Liver (tissue), 8 donors: ENCODE measurements at regions not wholly inside any gene's neighbourhood (a gene's known extent, or its start where the extent isn't known, plus 50 kb on each side); places are given as distances from the start of the nearest gene placed in this dataset.

ENCODE experiments used
- DNase-seq: peaks from one replicate; pipeline ENCODE4 v3.0.0-alpha.2; 2017; ENCODE audit warnings: low spot score
- H3K27ac ChIP-seq, 2 donors: one replicate each; pipeline ENCODE4 v1.7.0; 2013; ENCODE audit warnings: inconsistent platforms in 2 of 2, low read length in 2 of 2, control low read depth in 1 of 2, low read depth in 1 of 2, mild to moderate bottlenecking in 1 of 2
- H3K27me3 ChIP-seq, 4 donors: one replicate each; pipeline versions ENCODE4 v1.6.1 to v1.7.0; 2013; ENCODE audit warnings: low read length in 3 of 4, inconsistent platforms in 1 of 4, mild to moderate bottlenecking in 1 of 4, moderate library complexity in 1 of 4; ENCODE audit not compliant: control insufficient read depth in 4 of 4, insufficient read depth in 4 of 4
- H3K36me3 ChIP-seq, 4 donors: one replicate each; pipeline versions ENCODE4 v1.6.1 to v1.7.0; 2013; ENCODE audit warnings: low read length in 3 of 4, mild to moderate bottlenecking in 3 of 4, low read depth in 1 of 4, moderate library complexity in 1 of 4; ENCODE audit not compliant: control insufficient read depth in 4 of 4, insufficient read depth in 3 of 4
- H3K4me1 ChIP-seq, 4 donors: one replicate each; pipeline versions ENCODE4 v1.6.1 to v1.7.0; 2013; ENCODE audit warnings: low read length in 3 of 4, mild to moderate bottlenecking in 3 of 4, moderate library complexity in 1 of 4; ENCODE audit not compliant: control insufficient read depth in 4 of 4, insufficient read depth in 4 of 4
- H3K4me3 ChIP-seq, 3 donors: one replicate each; pipeline versions ENCODE4 v1.6.1 to v1.7.0; 2013; ENCODE audit warnings: low read length in 3 of 3, control low read depth in 1 of 3, low read depth in 1 of 3, mild to moderate bottlenecking in 1 of 3
- H3K9ac ChIP-seq, 2 donors: one replicate each; pipeline ENCODE4 v1.7.0; 2013; ENCODE audit warnings: low read length in 2 of 2, mild to moderate bottlenecking in 2 of 2, moderate library complexity in 2 of 2, control low read depth in 1 of 2, low read depth in 1 of 2
- H3K9me3 ChIP-seq, 4 donors: one replicate each; pipeline versions ENCODE4 v1.6.1 to v1.7.0; 2013; ENCODE audit warnings: low read length in 3 of 4; ENCODE audit not compliant: control insufficient read depth in 4 of 4
- ATF3 ChIP-seq: IDR thresholded peaks from 2 replicates; pipeline ENCODE4 v1.6.1; 2016; ENCODE audit warnings: antibody characterized with exemption
- GABPA ChIP-seq, 2 donors: IDR thresholded peaks in 1 of 2; conservative IDR thresholded peaks in 1 of 2; 2 replicates each; pipeline ENCODE4 v1.6.1; 2016; ENCODE audit warnings: antibody characterized with exemption in 2 of 2, mild to moderate bottlenecking in 1 of 2, moderate library complexity in 1 of 2
- HNF4G ChIP-seq: IDR thresholded peaks from 2 replicates; pipeline ENCODE4 v1.6.1; 2016; ENCODE audit warnings: antibody characterized with exemption
- MAX ChIP-seq: IDR thresholded peaks from 2 replicates; pipeline ENCODE4 v1.6.1; 2016; ENCODE audit warnings: antibody characterized with exemption
- NR2F2 ChIP-seq: IDR thresholded peaks from 2 replicates; pipeline ENCODE4 v1.6.1; 2016; ENCODE audit warnings: antibody characterized with exemption
- RAD21 ChIP-seq, 2 donors: IDR thresholded peaks; 2 replicates each; pipeline ENCODE4 v1.6.1; 2016; ENCODE audit warnings: antibody characterized with exemption in 2 of 2, mild to moderate bottlenecking in 2 of 2
- SP1 ChIP-seq: IDR thresholded peaks from 2 replicates; pipeline ENCODE4 v1.6.1; 2018; ENCODE audit warnings: antibody characterized with exemption, mild to moderate bottlenecking
- ZBTB33 ChIP-seq: IDR thresholded peaks from 2 replicates; pipeline ENCODE4 v1.6.1; 2016; ENCODE audit warnings: antibody characterized with exemption
- WGBS: extraction: QIAGEN DNeasy Blood & Tissue Kit; methylation state at CpG from one replicate; pipeline ENCODE4 v1.1.7; 2013; 5-methylcytosine and 5-hydroxymethylcytosine counted together
- TF ChIP-seq, protein P1 (sequence below): fragments of 150-350 bp; IDR thresholded peaks from 2 replicates; pipeline ENCODE4 v1.5.1; 2017; ENCODE audit warnings: improper control_type of control experiment, low read depth, low read length; ENCODE audit not compliant: missing input control
- TF ChIP-seq, protein P2 (sequence below): IDR thresholded peaks from 2 replicates; pipeline ENCODE4 v1.6.1; 2016; ENCODE audit warnings: antibody characterized with exemption, mild to moderate bottlenecking
- donor health status: healthy.
- donor health status: healthy.
- donor health status: healthy.
- donor health status: healthy.
- donor health status: healthy.

DNA sequence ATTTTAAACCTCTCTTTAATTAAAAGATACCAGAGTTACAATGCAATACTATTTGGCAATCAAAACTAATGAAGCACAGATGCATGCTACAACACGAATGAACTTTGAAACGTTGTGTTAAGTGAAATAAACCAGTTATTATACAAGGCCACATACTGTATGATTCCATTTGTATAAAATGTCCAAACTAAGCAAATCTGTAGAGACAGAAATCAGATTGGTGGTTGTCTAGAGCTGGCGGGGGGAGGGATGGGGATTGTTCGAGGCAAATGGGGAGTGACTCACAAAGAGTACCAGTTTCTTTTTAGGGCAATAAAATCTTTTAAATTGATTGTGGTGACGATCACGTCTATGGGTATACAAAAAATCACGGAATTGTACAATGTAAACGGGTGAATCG is 677.0 kb downstream of the NTRK3 start:
- DNase-seq = no peak
- 80% methylated on average over 9 of the region's 9 CpGs for WGBS

GRCh38 chr15:87578776-87579175 is 677.8 kb downstream of the NTRK3 start:
- no peak overlapping the region for H3K27ac ChIP-seq
- peaks cover 0 to 3% (median 0%) of the 10 kb centered on the region in 4 donors for H3K27me3 ChIP-seq
- no peak overlapping the region for H3K4me3 ChIP-seq
- H3K36me3 ChIP-seq = no peaks in the 10 kb centered on the region
- no peaks in the 10 kb centered on the region for H3K4me1 ChIP-seq
- H3K9ac ChIP-seq = no peak overlapping the region
- DNase-seq = no peak
- no peaks in the 10 kb centered on the region for H3K9me3 ChIP-seq
- 58% methylated on average over 4 of the region's 4 CpGs for WGBS
- TF ChIP-seq, protein P1, sequence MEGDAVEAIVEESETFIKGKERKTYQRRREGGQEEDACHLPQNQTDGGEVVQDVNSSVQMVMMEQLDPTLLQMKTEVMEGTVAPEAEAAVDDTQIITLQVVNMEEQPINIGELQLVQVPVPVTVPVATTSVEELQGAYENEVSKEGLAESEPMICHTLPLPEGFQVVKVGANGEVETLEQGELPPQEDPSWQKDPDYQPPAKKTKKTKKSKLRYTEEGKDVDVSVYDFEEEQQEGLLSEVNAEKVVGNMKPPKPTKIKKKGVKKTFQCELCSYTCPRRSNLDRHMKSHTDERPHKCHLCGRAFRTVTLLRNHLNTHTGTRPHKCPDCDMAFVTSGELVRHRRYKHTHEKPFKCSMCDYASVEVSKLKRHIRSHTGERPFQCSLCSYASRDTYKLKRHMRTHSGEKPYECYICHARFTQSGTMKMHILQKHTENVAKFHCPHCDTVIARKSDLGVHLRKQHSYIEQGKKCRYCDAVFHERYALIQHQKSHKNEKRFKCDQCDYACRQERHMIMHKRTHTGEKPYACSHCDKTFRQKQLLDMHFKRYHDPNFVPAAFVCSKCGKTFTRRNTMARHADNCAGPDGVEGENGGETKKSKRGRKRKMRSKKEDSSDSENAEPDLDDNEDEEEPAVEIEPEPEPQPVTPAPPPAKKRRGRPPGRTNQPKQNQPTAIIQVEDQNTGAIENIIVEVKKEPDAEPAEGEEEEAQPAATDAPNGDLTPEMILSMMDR = no peak
- TF ChIP-seq ATF3 = no peak
- TF ChIP-seq, protein P2, sequence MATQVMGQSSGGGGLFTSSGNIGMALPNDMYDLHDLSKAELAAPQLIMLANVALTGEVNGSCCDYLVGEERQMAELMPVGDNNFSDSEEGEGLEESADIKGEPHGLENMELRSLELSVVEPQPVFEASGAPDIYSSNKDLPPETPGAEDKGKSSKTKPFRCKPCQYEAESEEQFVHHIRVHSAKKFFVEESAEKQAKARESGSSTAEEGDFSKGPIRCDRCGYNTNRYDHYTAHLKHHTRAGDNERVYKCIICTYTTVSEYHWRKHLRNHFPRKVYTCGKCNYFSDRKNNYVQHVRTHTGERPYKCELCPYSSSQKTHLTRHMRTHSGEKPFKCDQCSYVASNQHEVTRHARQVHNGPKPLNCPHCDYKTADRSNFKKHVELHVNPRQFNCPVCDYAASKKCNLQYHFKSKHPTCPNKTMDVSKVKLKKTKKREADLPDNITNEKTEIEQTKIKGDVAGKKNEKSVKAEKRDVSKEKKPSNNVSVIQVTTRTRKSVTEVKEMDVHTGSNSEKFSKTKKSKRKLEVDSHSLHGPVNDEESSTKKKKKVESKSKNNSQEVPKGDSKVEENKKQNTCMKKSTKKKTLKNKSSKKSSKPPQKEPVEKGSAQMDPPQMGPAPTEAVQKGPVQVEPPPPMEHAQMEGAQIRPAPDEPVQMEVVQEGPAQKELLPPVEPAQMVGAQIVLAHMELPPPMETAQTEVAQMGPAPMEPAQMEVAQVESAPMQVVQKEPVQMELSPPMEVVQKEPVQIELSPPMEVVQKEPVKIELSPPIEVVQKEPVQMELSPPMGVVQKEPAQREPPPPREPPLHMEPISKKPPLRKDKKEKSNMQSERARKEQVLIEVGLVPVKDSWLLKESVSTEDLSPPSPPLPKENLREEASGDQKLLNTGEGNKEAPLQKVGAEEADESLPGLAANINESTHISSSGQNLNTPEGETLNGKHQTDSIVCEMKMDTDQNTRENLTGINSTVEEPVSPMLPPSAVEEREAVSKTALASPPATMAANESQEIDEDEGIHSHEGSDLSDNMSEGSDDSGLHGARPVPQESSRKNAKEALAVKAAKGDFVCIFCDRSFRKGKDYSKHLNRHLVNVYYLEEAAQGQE = no peak
- no peak for TF ChIP-seq ZBTB33
- TF ChIP-seq MAX = no peak
- TF ChIP-seq GABPA (IDR thresholded peaks at IDR 0.05 in 1 of 2, conservative IDR thresholded peaks at IDR 0.05 in 1 of 2) = no peak
- no peak for TF ChIP-seq NR2F2

More for the DNA sequence above, 677.0 kb downstream of the NTRK3 start:
- no peak overlapping the region for H3K9ac ChIP-seq
- no peak overlapping the region for H3K4me3 ChIP-seq
- TF ChIP-seq, protein P2 = no peak
- no peak for TF ChIP-seq SP1
- TF ChIP-seq MAX = no peak
- TF ChIP-seq ZBTB33 = no peak
- no peak for TF ChIP-seq HNF4G
- no peak for TF ChIP-seq RAD21 (IDR thresholded peaks at IDR 0.05)
- TF ChIP-seq ATF3 = no peak
- H3K9me3 ChIP-seq = no peaks in the 10 kb centered on the region
- peaks cover 0 to 3% (median 0%) of the 10 kb centered on the region in 4 donors for H3K27me3 ChIP-seq
- no peak overlapping the region for H3K27ac ChIP-seq
- no peaks in the 10 kb centered on the region for H3K36me3 ChIP-seq
- no peaks in the 10 kb centered on the region for H3K4me1 ChIP-seq
